ENCODE measurements at regions not wholly inside any gene's neighbourhood (a gene's known extent, or its start where the extent isn't known, plus 50 kb on each side); places are given as distances from the start of the nearest gene placed in this dataset.

DNA sequence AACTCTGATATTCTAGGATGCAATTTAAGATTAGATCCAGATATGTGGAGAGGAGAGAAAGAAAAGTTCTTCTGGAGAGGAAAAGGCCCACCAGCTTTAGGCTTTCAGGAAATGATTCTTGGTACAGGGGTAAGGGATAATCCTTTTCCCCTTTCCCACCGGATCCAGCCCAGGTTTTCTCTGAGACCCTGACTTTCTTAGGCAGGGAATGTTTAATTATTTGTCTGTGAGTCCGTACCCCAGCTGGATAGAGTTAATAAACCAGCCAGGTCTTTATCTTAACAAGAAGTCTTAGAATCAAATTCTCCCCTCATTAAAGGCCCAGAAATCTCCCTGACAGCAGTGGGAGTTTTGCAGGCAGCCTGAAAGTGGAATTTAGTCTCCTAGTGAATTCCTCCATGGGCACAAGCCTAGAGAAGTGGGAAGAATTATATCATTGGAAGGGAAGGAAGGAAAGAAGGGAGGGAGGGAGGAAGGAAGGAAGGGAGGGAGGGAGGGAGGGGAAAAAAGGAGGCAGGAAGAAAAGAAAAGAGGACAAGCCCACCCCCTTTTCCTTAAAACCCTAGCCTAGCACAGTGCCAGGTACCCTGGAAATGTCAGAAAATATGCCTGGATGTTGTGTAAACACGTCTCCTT, 189.0 kb downstream of the PLPP3 start:
- no peak overlapping the region for H2AFZ ChIP-seq (ENCODE audit: low read length)
- no peak overlapping the region for H2BK15ac ChIP-seq (ENCODE audit: low read length)
- no peaks in the 10 kb centered on the region for H3K36me3 ChIP-seq (ENCODE audit: control insufficient read depth in 2 of 4, insufficient read depth in 4 of 4, low read length in 3 of 4)
- H4K91ac ChIP-seq (replicated peaks; ENCODE audit: insufficient read length, low read length), result no peak overlapping the region
- no peak overlapping the region for H3K56ac ChIP-seq (replicated peaks; ENCODE audit: insufficient read length, low read depth, low read length)
- H3K9ac ChIP-seq (replicated peaks in 1 of 4; ENCODE audit: extremely low read depth in 1 of 4, low read depth in 3 of 4, low read length in 3 of 4), result no peak overlapping the region
- H3K23me2 ChIP-seq (ENCODE audit: low read depth, low read length), result no peaks in the 10 kb centered on the region; the same call in 1 of the 2 replicates
- no peaks in the 10 kb centered on the region for H3K79me2 ChIP-seq (ENCODE audit: control insufficient read depth in 1 of 2, insufficient read depth in 2 of 2, low read length in 2 of 2)
- WGBS, 2 experiments (ENCODE audit: extremely low coverage in 1 of 2, insufficient coverage in 1 of 2, insufficient read length in 1 of 2, insufficient replicate concordance in 2 of 2, low coverage in 1 of 2, low lambda C conversion rate in 2 of 2, missing lambda C conversion rate in 1 of 2), result 14% methylated on average over 3 of the region's 3 CpGs; no CpG with 5 or more reads in 1 of the 2 experiments
- no peaks in the 10 kb centered on the region for H3K27me3 ChIP-seq (replicated peaks in 1 of 4; ENCODE audit: control insufficient read depth in 3 of 4, extremely low read depth in 1 of 4, insufficient read depth in 3 of 4, low read length in 3 of 4)
- H2AK5ac ChIP-seq (ENCODE audit: low read depth, low read length), result no peak overlapping the region
- H2BK5ac ChIP-seq (ENCODE audit: low read depth, low read length), result no peak overlapping the region; the same call in 1 of the 2 replicates
- peak overlapping the region in 2 of 4 experiments; percentile 7 to 53; a peak in 4 of 8 replicates for H3K4me3 ChIP-seq (ENCODE audit: extremely low read depth in 1 of 4, insufficient read depth in 2 of 4, low read depth in 3 of 4, low read length in 4 of 4)
- H2BK20ac ChIP-seq (ENCODE audit: low read length), result no peak overlapping the region
- peak overlapping the region; percentile 55 to 61; a peak in 2 of 4 replicates for H3K4me2 ChIP-seq (ENCODE audit: insufficient read depth in 1 of 2, low read depth in 2 of 2, low read length in 2 of 2)
- peaks cover 0 to 8% (median 5%) of the 10 kb centered on the region in 4 experiments; a peak in 2 of 7 replicates for H3K4me1 ChIP-seq (replicated peaks in 1 of 4; ENCODE audit: control insufficient read depth in 3 of 4, insufficient read depth in 4 of 4, low read length in 3 of 4)
- no peaks in the 10 kb centered on the region for H4K20me1 ChIP-seq (replicated peaks in 1 of 2; ENCODE audit: control insufficient read depth in 1 of 2, insufficient read depth in 2 of 2, low read length in 2 of 2)
- no peak overlapping the region for H4K5ac ChIP-seq (ENCODE audit: insufficient read length, low read depth, low read length)
- peak; percentile 80 for FAIRE-seq
- no peak overlapping the region for H3K27ac ChIP-seq (ENCODE audit: low read depth, low read length)
- no peaks in the 10 kb centered on the region; the same call in 1 of the 2 replicates for H3K79me1 ChIP-seq (ENCODE audit: low read depth, low read length)
- POLR2A ChIA-PET (ENCODE audit: partially characterized antibody), result interaction anchor here (0.6 to 1.0 kb wide), 2 partner anchors 19 to 111 kb away, joined by 3 read pairs; no protein-coding TSS in a partner anchor
- CTCF ChIA-PET (ENCODE audit: partially characterized antibody), result interaction anchor here (1.1 to 4.0 kb wide), 3 partner anchors 9 to 189 kb away, joined by 3 to 15 read pairs (median 6); partner anchors contain the start of gene PLPP3
- H3K23ac ChIP-seq (ENCODE audit: insufficient read length), result no peak overlapping the region
- H3K4ac ChIP-seq (replicated peaks; ENCODE audit: insufficient read length, low read depth, low read length), result no peak overlapping the region
- H3K14ac ChIP-seq (ENCODE audit: insufficient read length), result no peak overlapping the region
- no peak overlapping the region for H2BK12ac ChIP-seq (ENCODE audit: low read depth, low read length)
- H4K8ac ChIP-seq (ENCODE audit: extremely low read depth, insufficient read depth, low read length), result no peak overlapping the region
- H3K9me3 ChIP-seq (ENCODE audit: insufficient read depth in 2 of 2, low read depth in 1 of 2, low read length in 1 of 2), result no peaks in the 10 kb centered on the region
- H2BK120ac ChIP-seq (replicated peaks; ENCODE audit: low read depth, low read length), result no peak overlapping the region
- DNase-seq (ENCODE audit: low read depth in 1 of 2, low spot score in 2 of 2), result peak in 1 of 2 experiments; percentile 76
- H3K18ac ChIP-seq (ENCODE audit: extremely low read depth, low read length), result no peak overlapping the region; the same call in 1 of the 2 replicates
- no peak for TF ChIP-seq ATF2 (IDR thresholded peaks at IDR 0.05; ENCODE audit: low read length)
- TF ChIP-seq TEAD4 (IDR thresholded peaks at IDR 0.05; ENCODE audit: low read depth, low read length), result 0 out of 2 replicates have a peak, but pooled peaks have one; percentile 38
- no peak for TF ChIP-seq KDM5A (IDR thresholded peaks at IDR 0.05; ENCODE audit: low read length)
- no peak for TF ChIP-seq MAFK (IDR thresholded peaks at IDR 0.05; ENCODE audit: low read depth, low read length)
- no peak for TF ChIP-seq NANOG (IDR thresholded peaks at IDR 0.05; ENCODE audit: insufficient read depth, low read depth, low read length, poor library complexity, severe bottlenecking)
- TF ChIP-seq CEBPB (IDR thresholded peaks at IDR 0.05; ENCODE audit: low read depth, low read length), result no peak
- no peak for TF ChIP-seq YY1 (IDR thresholded peaks at IDR 0.05; ENCODE audit: low read depth, low read length)
- TF ChIP-seq JUND (IDR thresholded peaks at IDR 0.05; ENCODE audit: low read length), result no peak
- TF ChIP-seq CBX5 (IDR thresholded peaks at IDR 0.05; ENCODE audit: low read depth, low read length), result no peak
- no peak for TF ChIP-seq PHF8 (conservative IDR thresholded peaks at IDR 0.05; ENCODE audit: low read depth, low read length)
- TF ChIP-seq, protein P1, sequence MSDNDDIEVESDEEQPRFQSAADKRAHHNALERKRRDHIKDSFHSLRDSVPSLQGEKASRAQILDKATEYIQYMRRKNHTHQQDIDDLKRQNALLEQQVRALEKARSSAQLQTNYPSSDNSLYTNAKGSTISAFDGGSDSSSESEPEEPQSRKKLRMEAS (IDR thresholded peaks at IDR 0.05), result no peak
- no peak for TF ChIP-seq CREB1 (IDR thresholded peaks at IDR 0.05)
